DND-41 (cell line): ENCODE measurements at regions not wholly inside any gene's neighbourhood (a gene's known extent, or its start where the extent isn't known, plus 50 kb on each side); places are given as distances from the start of the nearest gene placed in this dataset.
A peak's percentile ranks its signal among the peaks of the same experiment; 100 is the strongest.

Experiments
- ATAC-seq: fragments of 200-7000 bp; cut with Tn5 transposase; 3 replicates; pipeline ENCODE4 v1.9.1; 2021; ENCODE audit warnings: low read depth; ENCODE audit not compliant: insufficient read depth
- DNase-seq: peaks from one replicate; pipeline ENCODE4 v3.0.0-alpha.2; 2020
- H2AFZ ChIP-seq: 2 replicates; pipeline ENCODE4 v1.6.0; 2012; ENCODE audit warnings: low read depth, low read length
- H3K27ac ChIP-seq: 2 replicates; pipeline ENCODE4 v1.5.1; 2012; ENCODE audit warnings: low read length, inconsistent platforms
- H3K27me3 ChIP-seq: fragments of 200-600 bp; sonication (generic); 2 replicates; pipeline ENCODE4 v1.6.0; 2012; ENCODE audit warnings: low read length, mild to moderate bottlenecking, inconsistent platforms; ENCODE audit not compliant: insufficient read depth, poor library complexity
- H3K36me3 ChIP-seq: 2 replicates; pipeline ENCODE4 v1.5.1; 2012; ENCODE audit warnings: low read length, inconsistent platforms; ENCODE audit not compliant: insufficient read depth
- H3K4me1 ChIP-seq: 2 replicates; pipeline ENCODE4 v1.5.1; 2012; ENCODE audit warnings: mild to moderate bottlenecking, low read length; ENCODE audit not compliant: insufficient read depth
- H3K4me2 ChIP-seq: 2 replicates; pipeline ENCODE4 v1.6.0; 2012; ENCODE audit warnings: mild to moderate bottlenecking, moderate library complexity, low read length, inconsistent platforms; ENCODE audit not compliant: insufficient read depth
- H3K4me3 ChIP-seq, 2 experiments: fragments of 200-600 bp in 1 of 2; shearing (Covaris generic) in 1 of 2; 2 replicates each; pipeline ENCODE4 v1.5.1; 2012 to 2016; ENCODE audit warnings: inconsistent platforms in 2 of 2, low read length in 2 of 2, mild to moderate bottlenecking in 2 of 2, low read depth in 1 of 2, moderate library complexity in 1 of 2
- H3K79me2 ChIP-seq: 2 replicates; pipeline ENCODE4 v1.6.0; 2012; ENCODE audit warnings: low read length, inconsistent platforms; ENCODE audit not compliant: insufficient read depth
- H3K9ac ChIP-seq: 2 replicates; pipeline ENCODE4 v1.6.0; 2012; ENCODE audit warnings: low read depth, mild to moderate bottlenecking, inconsistent platforms, low read length, moderate library complexity
- H3K9me3 ChIP-seq: 2 replicates; pipeline ENCODE4 v1.5.1; 2012; ENCODE audit warnings: low read length, moderate library complexity, mild to moderate bottlenecking, inconsistent platforms; ENCODE audit not compliant: insufficient read depth, severe bottlenecking
- H4K20me1 ChIP-seq: 2 replicates; pipeline ENCODE4 v1.6.0; 2012; ENCODE audit warnings: low read length; ENCODE audit not compliant: insufficient read depth
- CTCF ChIP-seq: IDR thresholded peaks from 2 replicates; pipeline ENCODE4 v1.5.1; 2012; ENCODE audit warnings: borderline replicate concordance, low read length, moderate library complexity, mild to moderate bottlenecking; ENCODE audit not compliant: poor library complexity, severe bottlenecking; ENCODE audit errors: extremely low read depth
- EZH2 ChIP-seq: IDR thresholded peaks from 3 replicates; pipeline ENCODE4 v1.6.1; 2012; ENCODE audit warnings: borderline replicate concordance, low read depth, mild to moderate bottlenecking, moderate library complexity, low read length, inconsistent platforms; ENCODE audit not compliant: severe bottlenecking

- H2AFZ ChIP-seq = no peak overlapping the region
- no peak overlapping the region for H3K4me3 ChIP-seq
- no peak overlapping the region for H3K9ac ChIP-seq
- H3K4me1 ChIP-seq = no peaks in the 10 kb centered on the region
- DNase-seq (no peak), ATAC-seq (no peak)
- H3K9me3 ChIP-seq = no peaks in the 10 kb centered on the region
- H4K20me1 ChIP-seq = no peaks in the 10 kb centered on the region
- no peak overlapping the region for H3K4me2 ChIP-seq
- no peaks in the 10 kb centered on the region for H3K27me3 ChIP-seq
- no peak overlapping the region for H3K27ac ChIP-seq
- TF ChIP-seq CTCF (no peak), EZH2 (no peak)
- no peaks in the 10 kb centered on the region for H3K79me2 ChIP-seq
- no peaks in the 10 kb centered on the region for H3K36me3 ChIP-seq
Observed at GRCh38 chr9:29822458-29822857, 2249.2 kb upstream of the C9orf72 start.

DNA sequence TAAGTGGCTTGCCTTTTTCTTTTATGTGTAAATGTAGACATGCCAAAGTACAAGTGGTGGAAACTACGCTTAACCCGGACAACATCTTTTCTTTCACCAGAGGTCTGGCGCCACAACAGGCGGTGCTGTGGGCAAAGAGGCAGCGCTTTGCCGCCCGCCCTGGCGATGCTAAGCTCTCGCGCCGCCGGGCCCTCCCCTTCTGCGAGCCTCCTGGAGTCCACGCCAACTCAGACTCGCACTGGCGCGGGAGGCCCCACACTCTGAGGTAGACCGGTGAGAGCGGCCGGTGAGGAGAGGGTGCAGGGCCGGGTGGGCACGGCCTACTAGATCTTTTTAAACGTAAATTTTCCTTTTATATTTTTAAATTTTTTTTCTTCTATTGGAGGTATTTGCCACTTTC lies 2253.1 kb upstream of the C9orf72 start:
- H3K4me3 ChIP-seq = no peak overlapping the region
- H3K27me3 ChIP-seq = no peaks in the 10 kb centered on the region
- TF ChIP-seq EZH2 (no peak), CTCF (no peak)
- DNase-seq (no peak), ATAC-seq (no peak)
- H3K79me2 ChIP-seq = no peaks in the 10 kb centered on the region
- no peaks in the 10 kb centered on the region for H3K36me3 ChIP-seq
- H3K9ac ChIP-seq = no peak overlapping the region
- no peaks in the 10 kb centered on the region for H3K4me1 ChIP-seq
- no peak overlapping the region for H3K27ac ChIP-seq
- no peak overlapping the region for H3K4me2 ChIP-seq
- H2AFZ ChIP-seq = no peak overlapping the region
- no peaks in the 10 kb centered on the region for H3K9me3 ChIP-seq
- no peaks in the 10 kb centered on the region for H4K20me1 ChIP-seq

GRCh38 chr9:29830821-29831220 lies 2257.5 kb upstream of the C9orf72 start:
- H3K4me3 ChIP-seq = no peak overlapping the region
- no peak overlapping the region for H3K9ac ChIP-seq
- TF ChIP-seq CTCF = peak; percentile 10
- TF ChIP-seq EZH2 = no peak
- no peaks in the 10 kb centered on the region for H4K20me1 ChIP-seq
- H3K36me3 ChIP-seq = no peaks in the 10 kb centered on the region
- no peaks in the 10 kb centered on the region for H3K79me2 ChIP-seq
- no peaks in the 10 kb centered on the region for H3K9me3 ChIP-seq
- H2AFZ ChIP-seq = no peak overlapping the region
- no peak for DNase-seq
- no peaks in the 10 kb centered on the region for H3K4me1 ChIP-seq
- H3K4me2 ChIP-seq = no peak overlapping the region
- ATAC-seq = no peak
- H3K27ac ChIP-seq = no peak overlapping the region
- H3K27me3 ChIP-seq = no peaks in the 10 kb centered on the region

- no peak for DNase-seq
- no peak overlapping the region for H3K4me3 ChIP-seq
- H3K36me3 ChIP-seq = no peaks in the 10 kb centered on the region
- no peak overlapping the region for H3K9ac ChIP-seq
- no peak overlapping the region for H3K27ac ChIP-seq
- no peaks in the 10 kb centered on the region for H4K20me1 ChIP-seq
- H2AFZ ChIP-seq = no peak overlapping the region
- TF ChIP-seq CTCF (no peak), EZH2 (no peak)
- H3K27me3 ChIP-seq = no peaks in the 10 kb centered on the region
- H3K4me1 ChIP-seq = no peaks in the 10 kb centered on the region
- H3K4me2 ChIP-seq = no peak overlapping the region
- no peak for ATAC-seq
- H3K79me2 ChIP-seq = no peaks in the 10 kb centered on the region
- H3K9me3 ChIP-seq = no peaks in the 10 kb centered on the region
Observed at GRCh38 chr9:29838491-29839020, 2265.3 kb upstream of the C9orf72 start.
